ENCODE measurements at regions not wholly inside any gene's neighbourhood (a gene's known extent, or its start where the extent isn't known, plus 50 kb on each side); places are given as distances from the start of the nearest gene placed in this dataset.

DNA sequence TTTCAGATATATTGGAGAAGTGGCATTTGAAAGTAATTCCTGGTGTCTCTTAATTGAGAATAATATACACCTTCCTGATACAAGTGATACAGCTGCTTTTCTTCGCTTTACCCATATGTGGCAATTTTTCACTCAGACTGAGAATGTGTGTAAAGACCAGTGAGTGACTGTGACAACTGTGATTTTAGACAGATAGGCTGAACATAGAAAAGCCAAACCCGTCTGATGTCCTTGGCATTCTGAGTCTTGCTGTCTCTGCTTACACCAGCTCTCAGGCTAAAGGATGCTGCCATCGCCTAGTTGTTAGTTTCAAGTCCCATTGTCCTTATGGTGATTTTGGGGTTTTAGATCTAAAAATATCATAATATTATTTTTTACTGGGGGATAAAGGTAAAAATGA lies 492.6 kb downstream of the RFC3 start:
- TF ChIP-seq, protein P1, sequence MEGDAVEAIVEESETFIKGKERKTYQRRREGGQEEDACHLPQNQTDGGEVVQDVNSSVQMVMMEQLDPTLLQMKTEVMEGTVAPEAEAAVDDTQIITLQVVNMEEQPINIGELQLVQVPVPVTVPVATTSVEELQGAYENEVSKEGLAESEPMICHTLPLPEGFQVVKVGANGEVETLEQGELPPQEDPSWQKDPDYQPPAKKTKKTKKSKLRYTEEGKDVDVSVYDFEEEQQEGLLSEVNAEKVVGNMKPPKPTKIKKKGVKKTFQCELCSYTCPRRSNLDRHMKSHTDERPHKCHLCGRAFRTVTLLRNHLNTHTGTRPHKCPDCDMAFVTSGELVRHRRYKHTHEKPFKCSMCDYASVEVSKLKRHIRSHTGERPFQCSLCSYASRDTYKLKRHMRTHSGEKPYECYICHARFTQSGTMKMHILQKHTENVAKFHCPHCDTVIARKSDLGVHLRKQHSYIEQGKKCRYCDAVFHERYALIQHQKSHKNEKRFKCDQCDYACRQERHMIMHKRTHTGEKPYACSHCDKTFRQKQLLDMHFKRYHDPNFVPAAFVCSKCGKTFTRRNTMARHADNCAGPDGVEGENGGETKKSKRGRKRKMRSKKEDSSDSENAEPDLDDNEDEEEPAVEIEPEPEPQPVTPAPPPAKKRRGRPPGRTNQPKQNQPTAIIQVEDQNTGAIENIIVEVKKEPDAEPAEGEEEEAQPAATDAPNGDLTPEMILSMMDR (IDR thresholded peaks at IDR 0.05; ENCODE audit: low read depth, low read length), result no peak
- TF ChIP-seq, protein P2, sequence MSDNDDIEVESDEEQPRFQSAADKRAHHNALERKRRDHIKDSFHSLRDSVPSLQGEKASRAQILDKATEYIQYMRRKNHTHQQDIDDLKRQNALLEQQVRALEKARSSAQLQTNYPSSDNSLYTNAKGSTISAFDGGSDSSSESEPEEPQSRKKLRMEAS (IDR thresholded peaks at IDR 0.05; ENCODE audit: low read depth, low read length), result no peak
